ENCODE measurements at regions not wholly inside any gene's neighbourhood (a gene's known extent, or its start where the extent isn't known, plus 50 kb on each side); places are given as distances from the start of the nearest gene placed in this dataset.

DNA sequence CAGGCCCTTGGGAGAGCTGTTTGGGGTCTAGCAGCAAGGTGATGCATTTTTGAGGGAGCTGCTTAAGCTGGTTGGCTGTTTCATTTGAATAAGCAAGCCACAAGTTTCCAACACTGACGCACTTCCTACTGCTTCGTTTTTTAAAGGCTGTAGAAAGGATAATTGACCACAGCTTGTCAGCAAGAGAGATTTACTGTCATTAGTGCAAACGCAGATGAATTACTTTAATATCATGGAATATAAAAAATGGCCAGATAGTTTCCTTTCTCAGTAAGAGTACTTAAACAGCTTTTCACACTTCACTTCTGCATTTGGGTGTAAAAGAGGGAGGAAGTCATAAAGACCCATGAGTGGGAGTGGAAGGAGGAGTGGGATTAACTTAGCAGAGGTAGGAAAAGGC lies 61.5 kb downstream of the FZD1 start (continued):
- TF ChIP-seq, protein P1, sequence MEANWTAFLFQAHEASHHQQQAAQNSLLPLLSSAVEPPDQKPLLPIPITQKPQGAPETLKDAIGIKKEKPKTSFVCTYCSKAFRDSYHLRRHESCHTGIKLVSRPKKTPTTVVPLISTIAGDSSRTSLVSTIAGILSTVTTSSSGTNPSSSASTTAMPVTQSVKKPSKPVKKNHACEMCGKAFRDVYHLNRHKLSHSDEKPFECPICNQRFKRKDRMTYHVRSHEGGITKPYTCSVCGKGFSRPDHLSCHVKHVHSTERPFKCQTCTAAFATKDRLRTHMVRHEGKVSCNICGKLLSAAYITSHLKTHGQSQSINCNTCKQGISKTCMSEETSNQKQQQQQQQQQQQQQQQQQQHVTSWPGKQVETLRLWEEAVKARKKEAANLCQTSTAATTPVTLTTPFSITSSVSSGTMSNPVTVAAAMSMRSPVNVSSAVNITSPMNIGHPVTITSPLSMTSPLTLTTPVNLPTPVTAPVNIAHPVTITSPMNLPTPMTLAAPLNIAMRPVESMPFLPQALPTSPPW (CRISPR knock-in tag; IDR thresholded peaks at IDR 0.05), result 0 out of 2 replicates have a peak, but pooled peaks have one; percentile 19
- TF ChIP-seq MEIS2 (IDR thresholded peaks at IDR 0.05; ENCODE audit: partially characterized antibody), result peak; percentile 92
- peak; percentile 14; the same call in 1 of the 2 replicates for TF ChIP-seq SMARCA4 (IDR thresholded peaks at IDR 0.05)
- TF ChIP-seq, protein P2, sequence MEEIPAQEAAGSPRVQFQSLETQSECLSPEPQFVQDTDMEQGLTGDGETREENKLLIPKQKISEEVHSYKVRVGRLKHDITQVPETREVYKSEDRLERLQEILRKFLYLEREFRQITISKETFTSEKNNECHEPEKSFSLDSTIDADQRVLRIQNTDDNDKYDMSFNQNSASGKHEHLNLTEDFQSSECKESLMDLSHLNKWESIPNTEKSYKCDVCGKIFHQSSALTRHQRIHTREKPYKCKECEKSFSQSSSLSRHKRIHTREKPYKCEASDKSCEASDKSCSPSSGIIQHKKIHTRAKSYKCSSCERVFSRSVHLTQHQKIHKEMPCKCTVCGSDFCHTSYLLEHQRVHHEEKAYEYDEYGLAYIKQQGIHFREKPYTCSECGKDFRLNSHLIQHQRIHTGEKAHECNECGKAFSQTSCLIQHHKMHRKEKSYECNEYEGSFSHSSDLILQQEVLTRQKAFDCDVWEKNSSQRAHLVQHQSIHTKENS (CRISPR knock-in tag; IDR thresholded peaks at IDR 0.05), result no peak
- TF ChIP-seq KAT7 (CRISPR knock-in tag; IDR thresholded peaks at IDR 0.05; ENCODE audit: borderline replicate concordance), result no peak
- TF ChIP-seq TEAD4 (IDR thresholded peaks at IDR 0.05; ENCODE audit: low read length), result peak; percentile 25; the same call in 1 of the 2 replicates
- TF ChIP-seq TEAD4 (CRISPR knock-in tag; IDR thresholded peaks at IDR 0.05; ENCODE audit: borderline replicate concordance), result no peak
- TF ChIP-seq, protein P3, sequence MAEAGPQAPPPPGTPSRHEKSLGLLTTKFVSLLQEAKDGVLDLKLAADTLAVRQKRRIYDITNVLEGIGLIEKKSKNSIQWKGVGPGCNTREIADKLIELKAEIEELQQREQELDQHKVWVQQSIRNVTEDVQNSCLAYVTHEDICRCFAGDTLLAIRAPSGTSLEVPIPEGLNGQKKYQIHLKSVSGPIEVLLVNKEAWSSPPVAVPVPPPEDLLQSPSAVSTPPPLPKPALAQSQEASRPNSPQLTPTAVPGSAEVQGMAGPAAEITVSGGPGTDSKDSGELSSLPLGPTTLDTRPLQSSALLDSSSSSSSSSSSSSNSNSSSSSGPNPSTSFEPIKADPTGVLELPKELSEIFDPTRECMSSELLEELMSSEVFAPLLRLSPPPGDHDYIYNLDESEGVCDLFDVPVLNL (CRISPR knock-in tag; IDR thresholded peaks at IDR 0.05; ENCODE audit: low read depth), result no peak
- TF ChIP-seq L3MBTL2 (IDR thresholded peaks at IDR 0.05), result no peak
- TF ChIP-seq HDAC3 (IDR thresholded peaks at IDR 0.05; ENCODE audit: borderline replicate concordance, partially characterized antibody), result no peak
- TF ChIP-seq MBD2 (IDR thresholded peaks at IDR 0.05; ENCODE audit: borderline replicate concordance, low read depth), result no peak
- TF ChIP-seq, protein P4, sequence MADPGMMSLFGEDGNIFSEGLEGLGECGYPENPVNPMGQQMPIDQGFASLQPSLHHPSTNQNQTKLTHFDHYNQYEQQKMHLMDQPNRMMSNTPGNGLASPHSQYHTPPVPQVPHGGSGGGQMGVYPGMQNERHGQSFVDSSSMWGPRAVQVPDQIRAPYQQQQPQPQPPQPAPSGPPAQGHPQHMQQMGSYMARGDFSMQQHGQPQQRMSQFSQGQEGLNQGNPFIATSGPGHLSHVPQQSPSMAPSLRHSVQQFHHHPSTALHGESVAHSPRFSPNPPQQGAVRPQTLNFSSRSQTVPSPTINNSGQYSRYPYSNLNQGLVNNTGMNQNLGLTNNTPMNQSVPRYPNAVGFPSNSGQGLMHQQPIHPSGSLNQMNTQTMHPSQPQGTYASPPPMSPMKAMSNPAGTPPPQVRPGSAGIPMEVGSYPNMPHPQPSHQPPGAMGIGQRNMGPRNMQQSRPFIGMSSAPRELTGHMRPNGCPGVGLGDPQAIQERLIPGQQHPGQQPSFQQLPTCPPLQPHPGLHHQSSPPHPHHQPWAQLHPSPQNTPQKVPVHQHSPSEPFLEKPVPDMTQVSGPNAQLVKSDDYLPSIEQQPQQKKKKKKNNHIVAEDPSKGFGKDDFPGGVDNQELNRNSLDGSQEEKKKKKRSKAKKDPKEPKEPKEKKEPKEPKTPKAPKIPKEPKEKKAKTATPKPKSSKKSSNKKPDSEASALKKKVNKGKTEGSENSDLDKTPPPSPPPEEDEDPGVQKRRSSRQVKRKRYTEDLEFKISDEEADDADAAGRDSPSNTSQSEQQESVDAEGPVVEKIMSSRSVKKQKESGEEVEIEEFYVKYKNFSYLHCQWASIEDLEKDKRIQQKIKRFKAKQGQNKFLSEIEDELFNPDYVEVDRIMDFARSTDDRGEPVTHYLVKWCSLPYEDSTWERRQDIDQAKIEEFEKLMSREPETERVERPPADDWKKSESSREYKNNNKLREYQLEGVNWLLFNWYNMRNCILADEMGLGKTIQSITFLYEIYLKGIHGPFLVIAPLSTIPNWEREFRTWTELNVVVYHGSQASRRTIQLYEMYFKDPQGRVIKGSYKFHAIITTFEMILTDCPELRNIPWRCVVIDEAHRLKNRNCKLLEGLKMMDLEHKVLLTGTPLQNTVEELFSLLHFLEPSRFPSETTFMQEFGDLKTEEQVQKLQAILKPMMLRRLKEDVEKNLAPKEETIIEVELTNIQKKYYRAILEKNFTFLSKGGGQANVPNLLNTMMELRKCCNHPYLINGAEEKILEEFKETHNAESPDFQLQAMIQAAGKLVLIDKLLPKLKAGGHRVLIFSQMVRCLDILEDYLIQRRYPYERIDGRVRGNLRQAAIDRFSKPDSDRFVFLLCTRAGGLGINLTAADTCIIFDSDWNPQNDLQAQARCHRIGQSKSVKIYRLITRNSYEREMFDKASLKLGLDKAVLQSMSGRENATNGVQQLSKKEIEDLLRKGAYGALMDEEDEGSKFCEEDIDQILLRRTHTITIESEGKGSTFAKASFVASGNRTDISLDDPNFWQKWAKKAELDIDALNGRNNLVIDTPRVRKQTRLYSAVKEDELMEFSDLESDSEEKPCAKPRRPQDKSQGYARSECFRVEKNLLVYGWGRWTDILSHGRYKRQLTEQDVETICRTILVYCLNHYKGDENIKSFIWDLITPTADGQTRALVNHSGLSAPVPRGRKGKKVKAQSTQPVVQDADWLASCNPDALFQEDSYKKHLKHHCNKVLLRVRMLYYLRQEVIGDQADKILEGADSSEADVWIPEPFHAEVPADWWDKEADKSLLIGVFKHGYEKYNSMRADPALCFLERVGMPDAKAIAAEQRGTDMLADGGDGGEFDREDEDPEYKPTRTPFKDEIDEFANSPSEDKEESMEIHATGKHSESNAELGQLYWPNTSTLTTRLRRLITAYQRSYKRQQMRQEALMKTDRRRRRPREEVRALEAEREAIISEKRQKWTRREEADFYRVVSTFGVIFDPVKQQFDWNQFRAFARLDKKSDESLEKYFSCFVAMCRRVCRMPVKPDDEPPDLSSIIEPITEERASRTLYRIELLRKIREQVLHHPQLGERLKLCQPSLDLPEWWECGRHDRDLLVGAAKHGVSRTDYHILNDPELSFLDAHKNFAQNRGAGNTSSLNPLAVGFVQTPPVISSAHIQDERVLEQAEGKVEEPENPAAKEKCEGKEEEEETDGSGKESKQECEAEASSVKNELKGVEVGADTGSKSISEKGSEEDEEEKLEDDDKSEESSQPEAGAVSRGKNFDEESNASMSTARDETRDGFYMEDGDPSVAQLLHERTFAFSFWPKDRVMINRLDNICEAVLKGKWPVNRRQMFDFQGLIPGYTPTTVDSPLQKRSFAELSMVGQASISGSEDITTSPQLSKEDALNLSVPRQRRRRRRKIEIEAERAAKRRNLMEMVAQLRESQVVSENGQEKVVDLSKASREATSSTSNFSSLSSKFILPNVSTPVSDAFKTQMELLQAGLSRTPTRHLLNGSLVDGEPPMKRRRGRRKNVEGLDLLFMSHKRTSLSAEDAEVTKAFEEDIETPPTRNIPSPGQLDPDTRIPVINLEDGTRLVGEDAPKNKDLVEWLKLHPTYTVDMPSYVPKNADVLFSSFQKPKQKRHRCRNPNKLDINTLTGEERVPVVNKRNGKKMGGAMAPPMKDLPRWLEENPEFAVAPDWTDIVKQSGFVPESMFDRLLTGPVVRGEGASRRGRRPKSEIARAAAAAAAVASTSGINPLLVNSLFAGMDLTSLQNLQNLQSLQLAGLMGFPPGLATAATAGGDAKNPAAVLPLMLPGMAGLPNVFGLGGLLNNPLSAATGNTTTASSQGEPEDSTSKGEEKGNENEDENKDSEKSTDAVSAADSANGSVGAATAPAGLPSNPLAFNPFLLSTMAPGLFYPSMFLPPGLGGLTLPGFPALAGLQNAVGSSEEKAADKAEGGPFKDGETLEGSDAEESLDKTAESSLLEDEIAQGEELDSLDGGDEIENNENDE (IDR thresholded peaks at IDR 0.05; ENCODE audit: low read depth, low read length), result no peak
